ENCODE measurements at regions not wholly inside any gene's neighbourhood (a gene's known extent, or its start where the extent isn't known, plus 50 kb on each side); places are given as distances from the start of the nearest gene placed in this dataset.
"Not testable (repeated sequence)": the region's sequence is repeated elsewhere in the genome, so short reads cannot be mapped to it uniquely, and the experiment has no call there.

DNA sequence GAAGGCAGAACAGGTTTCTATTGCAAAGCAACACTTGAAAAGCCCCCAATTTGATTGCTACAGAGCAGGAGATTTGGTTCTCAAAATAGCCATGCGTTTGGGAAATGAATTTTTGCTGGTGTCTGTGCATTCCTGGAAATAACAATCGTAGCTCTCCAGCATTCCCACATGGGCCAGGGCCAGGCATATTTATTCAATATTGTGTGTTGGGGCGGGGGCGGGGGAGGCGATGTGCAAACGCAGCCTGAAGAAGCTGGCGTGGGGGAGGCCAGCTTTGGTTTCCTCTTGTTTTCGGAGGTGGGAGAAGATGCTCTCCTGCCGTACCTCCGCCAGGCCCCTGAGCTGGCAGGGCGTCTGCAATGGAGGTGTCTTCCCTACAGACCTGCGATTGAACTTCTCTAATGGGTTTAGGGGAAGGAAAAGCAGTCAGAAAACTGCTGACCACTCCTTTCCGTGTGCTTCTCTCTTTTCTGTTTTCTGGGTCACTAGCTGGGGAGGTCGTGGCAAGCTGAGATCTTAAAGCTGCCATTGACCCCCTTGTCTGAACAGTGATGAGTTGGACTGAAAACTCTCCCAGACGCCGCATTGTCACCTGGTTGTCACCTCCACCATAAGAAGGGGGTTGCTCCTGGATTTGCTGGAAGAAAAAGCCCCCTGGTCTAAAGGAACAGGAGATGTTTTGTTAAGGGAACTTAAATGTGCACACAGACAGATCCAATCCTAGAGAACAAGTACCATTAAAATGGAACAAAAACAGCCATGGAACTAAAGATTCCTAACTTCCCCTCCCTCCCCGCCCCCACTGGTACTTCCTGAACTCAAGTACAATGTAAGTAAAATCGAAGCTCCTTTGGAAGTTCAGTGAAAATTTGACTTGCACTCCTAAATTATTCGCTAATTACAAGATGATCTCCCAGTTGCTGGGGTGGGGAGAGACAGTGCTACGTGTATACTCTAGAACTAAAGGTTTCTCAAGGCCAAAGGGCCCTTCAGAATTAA, 56.4 kb upstream of the HABP2 start:
- CTCF ChIA-PET, result no interaction called here
- intact Hi-C loops (cut with micrococcal nuclease), result no loop called here
- H3K4me1 Mint-ChIP-seq (ENCODE audit: low read depth), result no peaks in the 10 kb centered on the region
- H3K4me3 Mint-ChIP-seq, result no peak overlapping the region
- H3K27ac Mint-ChIP-seq, result no peak overlapping the region
- H3K36me3 Mint-ChIP-seq, result no peaks in the 10 kb centered on the region
- H3K9me3 Mint-ChIP-seq, result no peaks in the 10 kb centered on the region
- no peak for DNase-seq
- peaks cover 16% of the 10 kb centered on the region for H3K27me3 Mint-ChIP-seq
- POLR2A ChIA-PET, result interaction anchor here (0.5 kb wide), 1 partner anchor 37 kb away, joined by 3 read pairs; no protein-coding TSS in a partner anchor

DNA sequence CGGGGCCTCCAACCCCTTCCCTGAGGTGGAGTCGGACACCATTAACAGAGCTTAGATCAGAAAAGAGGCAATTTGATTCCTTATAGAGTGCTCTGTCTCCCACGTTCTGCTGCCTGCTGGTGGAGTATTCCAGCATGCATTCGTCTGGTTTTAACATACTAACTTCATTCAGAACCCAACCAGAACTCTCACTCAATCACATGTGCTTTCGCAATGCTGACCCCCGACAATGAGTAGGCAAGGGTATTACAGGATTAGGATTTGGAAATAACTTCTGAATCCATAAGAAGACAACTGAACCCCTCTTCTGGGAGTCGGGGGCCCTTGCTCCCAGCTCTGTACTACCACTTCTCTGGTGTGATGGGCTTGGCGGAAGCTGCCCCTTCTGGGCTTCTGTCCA, 55.7 kb upstream of the HABP2 start:
- ChIA-PET POLR2A (no interaction called here), CTCF (no interaction called here)
- H3K27ac Mint-ChIP-seq, result no peak overlapping the region
- DNase-seq, result no peak
- intact Hi-C loops (cut with micrococcal nuclease), result no loop called here
- no peak overlapping the region for H3K4me3 Mint-ChIP-seq
- no peaks in the 10 kb centered on the region for H3K4me1 Mint-ChIP-seq (ENCODE audit: low read depth)
- peaks cover 16% of the 10 kb centered on the region for H3K27me3 Mint-ChIP-seq
- no peaks in the 10 kb centered on the region for H3K36me3 Mint-ChIP-seq
- no peaks in the 10 kb centered on the region for H3K9me3 Mint-ChIP-seq

DNA sequence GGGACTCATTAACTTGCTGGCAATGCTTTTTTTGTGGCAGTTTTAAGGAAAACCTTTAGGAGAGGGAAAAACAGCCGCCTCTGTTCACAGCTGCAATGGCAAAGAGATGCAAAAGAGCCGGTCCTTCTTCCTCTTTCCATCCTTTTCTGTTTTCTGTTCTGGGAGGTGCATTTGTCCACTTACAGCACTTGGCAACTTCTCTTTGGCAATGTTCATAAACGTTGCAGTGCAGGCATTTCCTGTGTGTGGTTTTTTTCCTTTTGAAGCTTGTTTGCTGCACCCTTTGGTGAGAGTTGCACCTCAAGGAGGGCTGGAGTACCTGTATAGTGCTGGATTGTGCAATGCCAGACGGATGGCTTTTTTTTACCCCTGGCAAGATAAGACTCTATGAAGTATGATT, 53.9 kb upstream of the HABP2 start:
- Mint-ChIP-seq H3K4me1 (ENCODE audit: low read depth) (no peaks in the 10 kb centered on the region), H3K27me3 (peaks cover 12% of the 10 kb centered on the region), H3K9me3 (no peaks in the 10 kb centered on the region), H3K27ac (no peak overlapping the region), H3K36me3 (no peaks in the 10 kb centered on the region), H3K4me3 (no peak overlapping the region)
- no peak for DNase-seq
- intact Hi-C loops (cut with micrococcal nuclease), result no loop called here
- POLR2A ChIA-PET, result no interaction called here
- CTCF ChIA-PET, result interaction anchor here (1.1 kb wide), 1 partner anchor 113 kb away, joined by 4 read pairs; no protein-coding TSS in a partner anchor

DNA sequence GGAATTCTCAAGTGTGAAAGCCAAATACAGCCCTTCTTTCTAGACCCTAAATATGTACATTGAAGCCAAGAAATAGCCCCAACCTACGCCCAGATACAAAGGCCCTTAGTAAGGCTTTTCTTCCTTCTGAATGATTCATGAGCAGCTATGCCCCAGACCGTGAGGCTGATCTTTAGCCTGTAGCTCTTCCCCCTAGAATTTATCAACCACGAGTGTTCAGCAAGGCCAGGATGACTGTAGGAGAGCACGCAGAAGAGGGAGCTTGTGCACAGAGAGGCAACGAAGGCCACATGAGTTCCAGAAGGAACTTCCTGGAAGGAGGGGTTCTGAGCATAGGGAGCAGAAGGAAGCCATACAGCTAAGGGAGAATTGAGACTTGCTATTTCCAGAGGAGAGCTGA, 53.0 kb upstream of the HABP2 start:
- H3K4me1 Mint-ChIP-seq (ENCODE audit: low read depth), result no peaks in the 10 kb centered on the region
- H3K36me3 Mint-ChIP-seq, result no peaks in the 10 kb centered on the region
- H3K4me3 Mint-ChIP-seq, result no peak overlapping the region
- ChIA-PET CTCF (interaction anchor here (1.1 kb wide), 1 partner anchor 113 kb away, joined by 4 read pairs; no protein-coding TSS in a partner anchor), POLR2A (no interaction called here)
- H3K9me3 Mint-ChIP-seq, result no peaks in the 10 kb centered on the region
- no peak for DNase-seq
- peaks cover 15% of the 10 kb centered on the region for H3K27me3 Mint-ChIP-seq
- intact Hi-C loops (cut with micrococcal nuclease), result no loop called here
- no peak overlapping the region for H3K27ac Mint-ChIP-seq

DNA sequence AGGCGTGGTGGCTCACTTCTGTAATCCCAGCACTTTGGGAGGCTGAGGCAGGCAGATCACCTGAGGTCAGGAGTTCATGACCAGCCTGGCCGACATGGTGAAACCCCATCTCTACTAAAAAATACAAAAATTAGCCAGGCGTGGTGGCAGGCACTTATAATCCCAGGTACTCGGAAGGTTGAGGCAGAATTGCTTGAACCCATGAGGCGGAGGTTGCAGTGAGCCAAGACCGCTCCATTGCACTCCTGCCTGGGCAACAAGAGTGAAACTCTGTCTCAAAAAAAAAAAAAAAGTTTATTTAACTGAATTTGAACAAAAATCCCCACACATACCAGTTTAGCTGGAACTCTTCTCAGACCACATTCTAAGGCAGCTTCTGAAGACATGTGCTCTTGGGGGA, 51.8 kb upstream of the HABP2 start:
- POLR2A ChIA-PET; H3K36me3 Mint-ChIP-seq; H3K9me3 Mint-ChIP-seq; H3K27ac Mint-ChIP-seq; H3K4me3 Mint-ChIP-seq; CTCF ChIA-PET; DNase-seq; H3K4me1 Mint-ChIP-seq (ENCODE audit: low read depth); intact Hi-C loops (cut with micrococcal nuclease): not testable (repeated sequence)
- peaks cover 13% of the 10 kb centered on the region for H3K27me3 Mint-ChIP-seq

All from activated CD4-positive, alpha-beta memory T cell treated with anti-CD3 and anti-CD28 coated beads for 36 hours (primary cell).